Esophagus squamous epithelium (tissue), 4 donors: ENCODE measurements at regions not wholly inside any gene's neighbourhood (a gene's known extent, or its start where the extent isn't known, plus 50 kb on each side); places are given as distances from the start of the nearest gene placed in this dataset.

Source experiments
- CTCF ChIP-seq, 6 experiments: fragments of 450-650 bp in 4 of 6; fragments of 200-600 bp in 2 of 6; sonication (generic) in 2 of 6; IDR thresholded peaks; one replicate each; pipeline ENCODE4 v1.5.1; 2016 to 2019; ENCODE audit warnings: antibody characterized with exemption in 6 of 6, mild to moderate bottlenecking in 4 of 6, moderate library complexity in 4 of 6
- POLR2A ChIP-seq, 4 donors: fragments of 450-650 bp; IDR thresholded peaks; one replicate each; pipeline ENCODE4 v1.6.1; 2017; ENCODE audit warnings: antibody characterized with exemption in 4 of 4, mild to moderate bottlenecking in 4 of 4, moderate library complexity in 3 of 4

GRCh38 chr6:109916759-109917158, 61.4 kb upstream of the GPR6 start:
- TF ChIP-seq CTCF (IDR thresholded peaks at IDR 0.05) = no peak
- no peak for TF ChIP-seq POLR2A (IDR thresholded peaks at IDR 0.05)
